HepG2 (cell line): ENCODE measurements at regions not wholly inside any gene's neighbourhood (a gene's known extent, or its start where the extent isn't known, plus 50 kb on each side); places are given as distances from the start of the nearest gene placed in this dataset.

Experiments used
- ATF3 ChIP-seq: sonication (generic); formaldehyde crosslinking; IDR thresholded peaks from 2 replicates; pipeline ENCODE4 v1.4.0; 2020; ENCODE audit warnings: missing genetic modification reagents
- DRAP1 ChIP-seq: IDR thresholded peaks from 2 replicates; pipeline ENCODE4 v1.6.1; 2016; ENCODE audit warnings: missing genetic modification reagents, missing compliant biosample characterization
- FOXP4 ChIP-seq: sonication (generic); formaldehyde crosslinking; IDR thresholded peaks from 2 replicates; pipeline ENCODE4 v1.4.0; 2020; ENCODE audit warnings: missing genetic modification reagents
- ISX ChIP-seq: sonication (generic); formaldehyde crosslinking; conservative IDR thresholded peaks from 2 replicates; pipeline ENCODE4 v1.5.0; 2020; ENCODE audit warnings: missing genetic modification reagents
- USF2 ChIP-seq, 2 experiments: sonication (generic) in 1 of 2; formaldehyde crosslinking in 1 of 2; IDR thresholded peaks; 2 replicates each; pipeline versions ENCODE4 v1.5.1 to v1.6.1; 2011 to 2020; ENCODE audit warnings: borderline replicate concordance in 1 of 2, low read depth in 1 of 2, low read length in 1 of 2, mild to moderate bottlenecking in 1 of 2, missing genetic modification reagents in 1 of 2, moderate library complexity in 1 of 2
- ZC3H13 ChIP-seq: sonication (generic); formaldehyde crosslinking; IDR thresholded peaks from 2 replicates; pipeline ENCODE4 v1.8.1; 2023; ENCODE audit warnings: mild to moderate bottlenecking, missing genetic modification reagents, moderate library complexity
- ZNF280D ChIP-seq: sonication (generic); formaldehyde crosslinking; IDR thresholded peaks from 2 replicates; pipeline ENCODE4 v1.5.1; 2020; ENCODE audit warnings: mild to moderate bottlenecking, missing genetic modification reagents

- TF ChIP-seq FOXP4 (CRISPR knock-in tag) (no peak), ATF3 (no peak), ISX (CRISPR knock-in tag) (no peak), USF2 (IDR thresholded peaks at IDR 0.05; ENCODE audit: low read depth, low read length) (no peak), USF2 (CRISPR knock-in tag; IDR thresholded peaks at IDR 0.05; ENCODE audit: borderline replicate concordance) (no peak), ZC3H13 (no peak), ZNF280D (CRISPR knock-in tag) (no peak), DRAP1 (CRISPR knock-in tag) (no peak)
These were observed 179.6 kb upstream of the CDH9 start for GRCh38 chr5:27217977-27218376.
